DMS 273 (cell line): ENCODE measurements at regions not wholly inside any gene's neighbourhood (a gene's known extent, or its start where the extent isn't known, plus 50 kb on each side); places are given as distances from the start of the nearest gene placed in this dataset.
A peak's percentile ranks its signal among the peaks of the same experiment; 100 is the strongest.

Experiments
- DNase-seq: peaks from one replicate; lab custom pipeline; 2025; ENCODE audit not compliant: unreplicated experiment; lab: John Stamatoyannopoulos, UW

GRCh38 chr2:219989744-219990143 is 362.3 kb downstream of the SLC4A3 start:
- no peak for DNase-seq

GRCh38 chr2:219991116-219991515 is 363.7 kb downstream of the SLC4A3 start:
- DNase-seq = no peak

GRCh38 chr2:219995399-219995798 is 368.0 kb downstream of the SLC4A3 start:
- DNase-seq = no peak

GRCh38 chr2:219995991-219996765 is 368.7 kb downstream of the SLC4A3 start:
- DNase-seq = no peak

- peak; percentile 60 for DNase-seq
Measured at GRCh38 chr2:219997341-219997851, 370.0 kb downstream of the SLC4A3 start.

GRCh38 chr2:219998107-219998506 is 370.7 kb downstream of the SLC4A3 start:
- peak; percentile 45 for DNase-seq

GRCh38 chr2:219998714-219999227 is 371.3 kb downstream of the SLC4A3 start:
- DNase-seq = peak; percentile 2

GRCh38 chr2:220000080-220000479 is 372.6 kb downstream of the SLC4A3 start:
- no peak for DNase-seq

- no peak for DNase-seq
Measured at GRCh38 chr2:220000586-220000985, 373.2 kb downstream of the SLC4A3 start.

- DNase-seq = no peak
Measured at GRCh38 chr2:220001751-220002150, 374.3 kb downstream of the SLC4A3 start.

GRCh38 chr2:220002251-220002650 is 374.8 kb downstream of the SLC4A3 start:
- DNase-seq = no peak

GRCh38 chr2:220002699-220003098 is 375.3 kb downstream of the SLC4A3 start:
- DNase-seq = no peak

GRCh38 chr2:220005362-220005761 is 377.9 kb downstream of the SLC4A3 start:
- no peak for DNase-seq

- no peak for DNase-seq
Measured at GRCh38 chr2:220006152-220006621, 378.8 kb downstream of the SLC4A3 start.

- DNase-seq = no peak
Measured at GRCh38 chr2:220011859-220012258, 384.4 kb downstream of the SLC4A3 start.

GRCh38 chr2:220014961-220015360 is 387.5 kb downstream of the SLC4A3 start:
- DNase-seq = no peak

- DNase-seq = no peak
Measured at GRCh38 chr2:220015576-220015975, 388.1 kb downstream of the SLC4A3 start.

GRCh38 chr2:220025207-220025606 is 397.8 kb downstream of the SLC4A3 start:
- no peak for DNase-seq

- no peak for DNase-seq
Measured at GRCh38 chr2:220029013-220029412, 401.6 kb downstream of the SLC4A3 start.

GRCh38 chr2:220033546-220033945 is 406.1 kb downstream of the SLC4A3 start:
- DNase-seq = no peak

GRCh38 chr2:220034426-220035130 is 407.1 kb downstream of the SLC4A3 start:
- DNase-seq = no peak

- DNase-seq = no peak
Measured at GRCh38 chr2:220036431-220036830, 409.0 kb downstream of the SLC4A3 start.
